Endothelial cell of umbilical vein (primary cell): ENCODE measurements at regions not wholly inside any gene's neighbourhood (a gene's known extent, or its start where the extent isn't known, plus 50 kb on each side); places are given as distances from the start of the nearest gene placed in this dataset.

Experiments
- BruUV-seq: library from RNA; stranded (reverse); fragments of 400-500 nt; replicated peaks from 2 replicates; lab custom pipeline; 2021; lab: Mats Ljungman, UMichigan
- CTCF ChIA-PET: fragments of 300-600, 350-600 bp; sonication (Branson Sonifier 250); formaldehyde crosslinking; loops from one replicate; lab custom pipeline; 2021; ENCODE audit warnings: antibody characterized with exemption, inconsistent platforms; lab: Charles Lee
- POLR2A ChIA-PET: fragments of 300-600, 350-600 bp; sonication (Branson Sonifier 250); formaldehyde crosslinking; loops from one replicate; lab custom pipeline; 2021; ENCODE audit warnings: antibody characterized with exemption, inconsistent platforms; lab: Charles Lee
- DNase-seq: peaks from one replicate; pipeline ENCODE4 v3.0.0-alpha.2; 2011; ENCODE audit warnings: low read depth, low spot score
- FAIRE-seq: peaks from 2 replicates; lab custom pipeline; 2011; peaks lifted over from hg19 to GRCh38; lab: Jason Lieb, UNC
- H2AFZ ChIP-seq: 2 replicates; pipeline ENCODE4 v1.6.0; 2012; ENCODE audit warnings: low read depth, low read length, control low read depth, inconsistent platforms
- H3K27ac ChIP-seq: 2 replicates; pipeline ENCODE4 v1.5.1; 2011; ENCODE audit warnings: low read depth, mild to moderate bottlenecking, control low read depth, low read length, moderate library complexity; ENCODE audit not compliant: insufficient read depth
- H3K27me3 ChIP-seq, 2 experiments: 2 replicates each; pipeline versions ENCODE4 v1.6.0 to v1.6.1; 2011; ENCODE audit warnings: low read length in 2 of 2, mixed read lengths in 1 of 2; ENCODE audit not compliant: control insufficient read depth in 2 of 2, insufficient read depth in 2 of 2
- H3K36me3 ChIP-seq, 2 experiments: 2 replicates in 1 of 2; 3 replicates in 1 of 2; pipeline ENCODE4 v1.5.1; 2011; ENCODE audit warnings: low read length in 2 of 2, mild to moderate bottlenecking in 1 of 2, moderate library complexity in 1 of 2; ENCODE audit not compliant: control insufficient read depth in 2 of 2, insufficient read depth in 2 of 2; ENCODE audit errors: extremely low read depth in 1 of 2
- H3K4me1 ChIP-seq: 3 replicates; pipeline ENCODE4 v1.5.1; 2011; ENCODE audit warnings: mild to moderate bottlenecking, low read length; ENCODE audit not compliant: control insufficient read depth, insufficient read depth; ENCODE audit errors: extremely low read depth
- H3K4me2 ChIP-seq: 2 replicates; pipeline ENCODE4 v1.6.1; 2011; ENCODE audit warnings: low read length, control low read depth, mixed read lengths; ENCODE audit not compliant: insufficient read depth
- H3K4me3 ChIP-seq, 3 experiments: fragments of 200-600 bp in 1 of 3; sonication (generic), shearing (Covaris generic) in 1 of 3; replicated peaks in 1 of 3; 2 replicates each; pipeline ENCODE4 v1.5.1; 2011 to 2016; ENCODE audit warnings: control low read depth in 3 of 3, low read length in 3 of 3, mild to moderate bottlenecking in 2 of 3, inconsistent platforms in 1 of 3, low read depth in 1 of 3, moderate library complexity in 1 of 3; ENCODE audit not compliant: insufficient read depth in 1 of 3
- H3K79me2 ChIP-seq: 2 replicates; pipeline ENCODE4 v1.6.0; 2012; ENCODE audit warnings: low read length, inconsistent platforms; ENCODE audit not compliant: control insufficient read depth, insufficient read depth
- H3K9ac ChIP-seq: replicated peaks from 2 replicates; pipeline ENCODE3; 2011; ENCODE audit warnings: low read length, control low read depth; ENCODE audit not compliant: insufficient read depth; ENCODE audit errors: extremely low read depth
- H3K9me1 ChIP-seq: replicated peaks from 3 replicates; pipeline ENCODE4 v1.6.0; 2011; ENCODE audit warnings: mild to moderate bottlenecking, low read length; ENCODE audit not compliant: control insufficient read depth, insufficient read depth; ENCODE audit errors: extremely low read depth
- H3K9me3 ChIP-seq: replicated peaks from 2 replicates; pipeline ENCODE4 v1.5.1; 2012; ENCODE audit warnings: low read length, inconsistent platforms; ENCODE audit not compliant: control insufficient read depth, insufficient read depth
- H4K20me1 ChIP-seq: replicated peaks from 2 replicates; pipeline ENCODE3; 2011; ENCODE audit warnings: mild to moderate bottlenecking, low read length; ENCODE audit not compliant: control insufficient read depth, insufficient read depth; ENCODE audit errors: extremely low read depth
- CTCF ChIP-seq, 2 donors: IDR thresholded peaks; 1 replicate in 1 of 2; 2 replicates in 1 of 2; pipeline ENCODE4 v1.5.1; 2011; ENCODE audit warnings: low read length in 2 of 2, mild to moderate bottlenecking in 2 of 2, moderate library complexity in 2 of 2, control low read depth in 1 of 2, inconsistent platforms in 1 of 2, low read depth in 1 of 2; ENCODE audit not compliant: insufficient read depth in 1 of 2; ENCODE audit errors: extremely low read depth in 1 of 2
- EZH2 ChIP-seq: IDR thresholded peaks from 2 replicates; pipeline ENCODE4 v1.6.1; 2012; ENCODE audit warnings: borderline replicate concordance, low read depth, mild to moderate bottlenecking, moderate library complexity, low read length, inconsistent platforms; ENCODE audit not compliant: severe bottlenecking
- FOS ChIP-seq: IDR thresholded peaks from 2 replicates; pipeline ENCODE4 v1.6.1; 2011; ENCODE audit warnings: mild to moderate bottlenecking, low read length, moderate library complexity, borderline replicate concordance; ENCODE audit not compliant: insufficient read depth
- GATA2 ChIP-seq: IDR thresholded peaks from 2 replicates; pipeline ENCODE4 v1.7.0; 2011; ENCODE audit warnings: low read depth, mild to moderate bottlenecking, moderate library complexity, mixed read lengths, low read length; ENCODE audit not compliant: insufficient read length, insufficient read depth
- JUN ChIP-seq: IDR thresholded peaks from 2 replicates; pipeline ENCODE4 v1.6.1; 2011; ENCODE audit warnings: borderline replicate concordance, low read depth; ENCODE audit not compliant: insufficient read length, insufficient read depth
- MAX ChIP-seq: IDR thresholded peaks from 2 replicates; pipeline ENCODE4 v1.6.1; 2011; ENCODE audit not compliant: insufficient read depth, insufficient read length
- MYC ChIP-seq: IDR thresholded peaks from one replicate; pipeline ENCODE4 v1.6.1; 2011; ENCODE audit warnings: mild to moderate bottlenecking, low read depth, low read length
- POLR2A ChIP-seq: IDR thresholded peaks from 2 replicates; pipeline ENCODE4 v1.6.1; 2012; ENCODE audit warnings: low read depth, mild to moderate bottlenecking, control low read depth, low read length
- POLR2AphosphoS5 ChIP-seq: IDR thresholded peaks from 2 replicates; pipeline ENCODE4 v1.6.1; 2012; ENCODE audit warnings: low read depth, mild to moderate bottlenecking, control low read depth, low read length, moderate library complexity; ENCODE audit not compliant: insufficient read depth
- dilution Hi-C: fragments of 300-500 bp; cut with MboI; formaldehyde crosslinking; loops from one replicate; pipeline ENCODE4 v1.15.0; 2019; ENCODE audit warnings: low sequenced_read_pairs; ENCODE audit not compliant: extremely low pct_ligation_motif_present
- intact Hi-C: fragments of 100-400 bp; cut with micrococcal nuclease; formaldehyde crosslinking; loops from one replicate; pipeline ENCODE4 v1.10.0; 2022

GRCh38 chr12:25616286-25616685 is 63.2 kb upstream of the LMNTD1 start:
- TF ChIP-seq MYC: no peak
- TF ChIP-seq FOS: no peak
- no peak for TF ChIP-seq EZH2
- TF ChIP-seq POLR2A: no peak
- TF ChIP-seq GATA2: no peak
- no peak for TF ChIP-seq POLR2AphosphoS5
- TF ChIP-seq JUN: no peak
- TF ChIP-seq CTCF (IDR thresholded peaks at IDR 0.05; ENCODE audit: extremely low read depth in 1 of 2, insufficient read depth in 1 of 2, low read depth in 1 of 2, low read length in 2 of 2): no peak
- TF ChIP-seq MAX: no peak
- no peak overlapping the region for H3K4me3 ChIP-seq
- intact Hi-C loops: no loop called here

More at GRCh38 chr12:25616286-25616685, 63.2 kb upstream of the LMNTD1 start:
- ChIA-PET POLR2A (no interaction called here), CTCF (interaction anchor here (1.1 kb wide), 1 partner anchor 71 kb away, joined by 3 read pairs; no protein-coding TSS in a partner anchor)
- Histone ChIP-seq H3K9me1 (no peaks in the 10 kb centered on the region), H3K9ac (no peak overlapping the region), H3K79me2 (no peaks in the 10 kb centered on the region), H3K4me1 (no peaks in the 10 kb centered on the region), H4K20me1 (no peaks in the 10 kb centered on the region), H3K36me3 (no peaks in the 10 kb centered on the region), H3K9me3 (no peaks in the 10 kb centered on the region), H3K4me2 (no peak overlapping the region), H3K27me3 (peaks cover 3 to 5% of the 10 kb centered on the region in 2 experiments), H3K27ac (no peak overlapping the region), H2AFZ (no peak overlapping the region)
- dilution Hi-C loops: no loop called here
- FAIRE-seq (no peak), DNase-seq (no peak)
- no TSS peak for BruUV-seq
